ENCODE measurements at regions not wholly inside any gene's neighbourhood (a gene's known extent, or its start where the extent isn't known, plus 50 kb on each side); places are given as distances from the start of the nearest gene placed in this dataset.

GRCh38 chr12:24409868-24410267 is 460.4 kb upstream of the SOX5 start:
- Histone ChIP-seq H3K4me2 (no peak overlapping the region), H3K4me1 (no peaks in the 10 kb centered on the region), H3K27ac (no peak overlapping the region), H3K4me3 (no peak overlapping the region), H3K9me3 (no peaks in the 10 kb centered on the region)
- DNase-seq (ENCODE audit: low read depth in 1 of 2, low spot score in 1 of 2) = no peak
- TF ChIP-seq CBX8 (IDR thresholded peaks at IDR 0.05) (no peak), FOSB (CRISPR knock-in tag; IDR thresholded peaks at IDR 0.05) (no peak), SMC3 (IDR thresholded peaks at IDR 0.05) (no peak), HES2 (IDR thresholded peaks at IDR 0.05) (no peak), FOXS1 (CRISPR knock-in tag; IDR thresholded peaks at IDR 0.05) (no peak), ZNF302 (CRISPR knock-in tag; IDR thresholded peaks at IDR 0.05) (no peak), KDM1A (IDR thresholded peaks at IDR 0.05; ENCODE audit: low read depth) (no peak), EP300 (IDR thresholded peaks at IDR 0.05) (no peak), NPAS2 (CRISPR knock-in tag; IDR thresholded peaks at IDR 0.05; ENCODE audit: borderline replicate concordance) (no peak), ATOH8 (CRISPR knock-in tag; IDR thresholded peaks at IDR 0.05; ENCODE audit: low read depth) (no peak), PHF8 (IDR thresholded peaks at IDR 0.05; ENCODE audit: borderline replicate concordance, low read depth) (no peak), RNF2 (IDR thresholded peaks at IDR 0.05; ENCODE audit: borderline replicate concordance, low read depth) (no peak), CHD2 (IDR thresholded peaks at IDR 0.05; ENCODE audit: low read length, partially characterized antibody) (no peak), RCOR1 (IDR thresholded peaks at IDR 0.05; ENCODE audit: low read depth, low read length) (no peak), MAX (IDR thresholded peaks at IDR 0.05) (no peak), USF2 (IDR thresholded peaks at IDR 0.05) (no peak), SREBF2 (IDR thresholded peaks at IDR 0.05) (no peak), HOXA7 (CRISPR knock-in tag; IDR thresholded peaks at IDR 0.05) (no peak), MYC (IDR thresholded peaks at IDR 0.05; ENCODE audit: borderline replicate concordance, low read length) (no peak), HOXB13 (CRISPR knock-in tag; IDR thresholded peaks at IDR 0.05; ENCODE audit: low read depth) (no peak)
- no peak for ATAC-seq
- CTCF ChIA-PET = no interaction called here
- 1% methylated on average over 5 of the region's 5 CpGs for WGBS (ENCODE audit: missing lambda C conversion rate)
- POLR2A ChIA-PET = no interaction called here
- FAIRE-seq = no peak

GRCh38 chr12:24408305-24408704 is 458.8 kb upstream of the SOX5 start:
- ATAC-seq = no peak
- Histone ChIP-seq H3K4me1 (no peaks in the 10 kb centered on the region), H3K4me3 (no peak overlapping the region), H3K4me2 (no peak overlapping the region), H3K27ac (no peak overlapping the region), H3K9me3 (no peaks in the 10 kb centered on the region)
- no peak for DNase-seq (ENCODE audit: low read depth in 1 of 2, low spot score in 1 of 2)
- CTCF ChIA-PET = no interaction called here
- no peak for TF ChIP-seq RAD21 (conservative IDR thresholded peaks at IDR 0.05 in 1 of 2, IDR thresholded peaks at IDR 0.05 in 1 of 2)
- no peak for TF ChIP-seq TP53 (CRISPR knock-in tag; IDR thresholded peaks at IDR 0.05)
- TF ChIP-seq RCOR1 (IDR thresholded peaks at IDR 0.05; ENCODE audit: low read depth, low read length) = no peak
- TF ChIP-seq E2F6 (IDR thresholded peaks at IDR 0.05; ENCODE audit: borderline replicate concordance, low read depth) = no peak
- TF ChIP-seq HOXB5 (CRISPR knock-in tag; IDR thresholded peaks at IDR 0.05) = no peak
- TF ChIP-seq BHLHE40 (IDR thresholded peaks at IDR 0.05; ENCODE audit: low read depth, low read length) = no peak
- TF ChIP-seq HDAC2 (IDR thresholded peaks at IDR 0.05) = no peak
- TF ChIP-seq FOXS1 (CRISPR knock-in tag; IDR thresholded peaks at IDR 0.05) = no peak
- no peak for TF ChIP-seq NR3C1 (IDR thresholded peaks at IDR 0.05)
- no peak for FAIRE-seq
- POLR2A ChIA-PET = no interaction called here
- 35% methylated on average over 5 of the region's 5 CpGs for WGBS (ENCODE audit: missing lambda C conversion rate)
